Posterior cingulate gyrus (tissue), 11 donors: ENCODE measurements at regions not wholly inside any gene's neighbourhood (a gene's known extent, or its start where the extent isn't known, plus 50 kb on each side); places are given as distances from the start of the nearest gene placed in this dataset.
"Not testable (repeated sequence)": the region's sequence is repeated elsewhere in the genome, so short reads cannot be mapped to it uniquely, and the experiment has no call there.

Experiments used
- DNase-seq, 10 donors: peaks; one replicate each; pipeline versions ENCODE4 v3.0.0 to v3.0.0-alpha.2; 2020 to 2021; ENCODE audit warnings: mixed read lengths in 3 of 10
- intact Hi-C: fragments of 100-400 bp; cut with DNase I; formaldehyde crosslinking; loops from one replicate; pipeline ENCODE4 v1.15.1; 2023

DNA sequence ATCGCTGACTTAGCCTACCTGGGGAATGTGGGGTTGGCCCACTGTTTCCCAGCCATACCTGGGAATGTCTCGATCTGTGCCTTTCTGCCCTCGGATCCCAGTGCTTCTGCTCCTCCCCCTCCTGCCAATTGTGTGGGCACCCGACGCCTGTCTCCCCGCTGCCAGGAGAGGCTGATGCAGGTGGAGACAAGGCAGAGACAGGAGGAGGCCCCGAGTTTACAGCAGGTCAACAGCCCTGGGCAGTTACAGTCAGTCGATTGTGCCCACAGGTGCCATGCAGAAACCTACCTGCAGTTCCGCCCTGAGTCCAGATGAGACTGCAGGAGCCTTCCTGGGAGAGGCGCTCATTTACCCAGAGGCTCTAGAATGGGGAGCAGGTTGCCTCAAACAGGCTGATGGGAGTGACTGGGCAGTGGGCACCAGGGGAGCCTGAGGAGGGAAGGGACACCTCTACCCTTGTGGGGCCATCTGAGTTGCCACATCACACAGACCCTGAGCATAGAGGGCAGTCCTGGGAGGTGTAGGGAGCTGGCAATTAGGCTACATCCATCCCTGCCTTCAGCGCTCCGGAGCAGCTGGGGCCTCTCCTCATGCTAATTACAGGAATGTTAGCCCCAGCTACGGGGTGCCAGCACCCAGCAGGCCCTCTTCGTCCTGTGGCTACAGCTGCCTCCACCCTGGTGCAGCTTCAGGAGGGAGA, 300.1 kb downstream of the NDUFA10 start:
- peak in 2 of 10 donors; percentile 1 to 73 for DNase-seq
- intact Hi-C loops = no loop called here

DNA sequence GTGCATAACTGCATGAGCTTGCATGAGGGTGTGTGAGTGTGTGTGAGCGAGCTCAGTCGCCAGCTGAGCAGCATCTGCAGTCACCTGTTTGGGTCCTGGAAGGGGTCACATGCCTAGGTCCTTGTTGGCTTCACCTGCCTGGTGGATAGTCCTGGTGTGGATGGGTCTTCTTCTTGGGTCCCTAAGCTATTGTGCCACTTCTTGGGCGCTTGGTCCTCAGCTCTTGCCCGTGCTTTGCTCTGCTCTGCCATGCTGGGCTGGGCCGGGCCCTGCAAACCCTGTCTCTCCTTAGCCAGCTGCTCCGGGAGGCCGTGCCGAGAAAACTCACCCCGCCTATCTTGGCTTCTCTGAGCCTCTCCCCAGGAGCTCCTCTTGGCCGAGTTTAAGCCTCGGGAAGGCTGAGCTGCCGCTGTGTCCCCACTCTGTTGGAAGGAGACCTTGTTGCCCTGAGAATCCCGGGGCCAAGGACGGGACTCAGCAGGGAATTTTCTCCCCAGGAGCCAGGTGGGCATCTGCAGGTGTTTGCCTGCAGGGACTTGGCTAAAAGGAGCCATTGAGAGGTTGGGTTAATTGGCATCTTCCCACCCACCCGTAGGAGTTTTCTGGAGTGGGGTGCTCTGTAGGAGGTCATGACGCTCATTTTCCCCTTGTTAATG, 300.8 kb downstream of the NDUFA10 start:
- peak in 2 of 10 donors; percentile 9 to 84 for DNase-seq
- intact Hi-C loops = no loop called here

DNA sequence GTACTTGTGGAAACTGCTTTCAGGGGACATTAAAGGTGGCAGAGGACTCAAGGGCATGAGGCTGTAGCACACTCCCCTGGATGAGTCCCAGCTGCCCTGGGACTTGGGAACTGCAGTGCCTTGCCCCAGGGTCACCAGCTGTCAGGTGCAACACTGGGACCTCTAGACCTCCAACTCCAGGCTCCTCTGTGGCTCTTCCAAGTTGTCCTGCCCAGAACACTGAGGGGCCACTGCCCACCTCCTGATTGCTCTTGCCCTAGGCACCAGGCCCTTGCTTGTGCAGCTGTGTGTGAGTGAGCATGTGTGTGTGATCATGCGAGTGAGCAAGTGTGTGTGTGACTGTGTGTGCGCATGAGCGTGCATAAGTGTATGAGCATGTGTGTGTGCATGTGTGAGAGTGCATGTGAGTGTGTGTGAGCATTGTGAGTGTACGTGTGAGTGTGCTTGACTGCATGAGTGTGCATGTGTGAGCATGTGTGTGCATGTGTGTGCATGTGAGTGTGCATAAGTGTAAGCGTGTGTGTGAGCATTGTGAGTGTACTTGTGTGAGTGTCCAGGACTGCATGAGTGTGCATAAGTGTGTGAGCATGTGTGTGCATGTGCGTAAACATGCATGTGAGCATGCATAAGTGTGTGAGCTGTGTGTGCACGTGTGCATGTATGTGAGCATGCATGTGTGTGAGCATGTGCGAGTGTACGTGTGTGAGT, 301.5 kb downstream of the NDUFA10 start:
- intact Hi-C loops = no loop called here
- DNase-seq = peak in 2 of 10 donors; percentile 1 to 68

DNA sequence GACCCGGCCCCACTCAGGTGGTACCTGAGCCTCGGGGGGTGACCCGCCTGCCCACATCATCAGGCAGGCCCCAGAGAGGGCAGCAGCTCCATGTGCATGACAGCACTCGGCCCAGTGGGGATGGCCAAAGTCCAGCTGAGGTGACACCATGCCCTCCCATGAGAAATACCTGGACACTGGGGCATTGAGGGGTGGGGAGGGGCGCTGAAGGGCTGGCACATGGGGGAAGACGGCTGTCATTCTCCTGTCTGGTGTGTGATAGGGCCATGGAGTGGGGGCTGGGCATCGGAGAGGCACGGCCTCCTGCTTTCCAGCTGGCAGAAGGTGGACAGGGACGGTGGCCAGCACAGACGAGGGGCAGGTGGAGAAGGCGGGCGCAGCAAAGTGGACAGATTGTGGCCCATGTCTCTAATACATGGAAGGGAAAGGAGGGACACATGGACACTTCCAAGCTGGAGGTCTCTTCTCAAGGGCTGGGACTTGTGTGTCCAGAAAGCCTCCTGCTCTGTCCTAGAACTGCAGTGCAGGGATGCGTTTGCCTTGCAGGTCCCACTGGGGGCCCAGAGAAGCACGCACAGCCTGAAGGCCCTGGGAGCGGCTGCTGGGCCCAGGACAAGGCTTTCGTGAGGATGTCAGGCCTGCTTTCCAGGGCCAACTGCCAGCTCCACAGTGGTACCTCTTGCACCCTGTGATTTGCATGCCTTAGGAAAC, 302.2 kb downstream of the NDUFA10 start:
- peak in 2 of 10 donors; percentile 6 to 75 for DNase-seq
- intact Hi-C loops = no loop called here

DNA sequence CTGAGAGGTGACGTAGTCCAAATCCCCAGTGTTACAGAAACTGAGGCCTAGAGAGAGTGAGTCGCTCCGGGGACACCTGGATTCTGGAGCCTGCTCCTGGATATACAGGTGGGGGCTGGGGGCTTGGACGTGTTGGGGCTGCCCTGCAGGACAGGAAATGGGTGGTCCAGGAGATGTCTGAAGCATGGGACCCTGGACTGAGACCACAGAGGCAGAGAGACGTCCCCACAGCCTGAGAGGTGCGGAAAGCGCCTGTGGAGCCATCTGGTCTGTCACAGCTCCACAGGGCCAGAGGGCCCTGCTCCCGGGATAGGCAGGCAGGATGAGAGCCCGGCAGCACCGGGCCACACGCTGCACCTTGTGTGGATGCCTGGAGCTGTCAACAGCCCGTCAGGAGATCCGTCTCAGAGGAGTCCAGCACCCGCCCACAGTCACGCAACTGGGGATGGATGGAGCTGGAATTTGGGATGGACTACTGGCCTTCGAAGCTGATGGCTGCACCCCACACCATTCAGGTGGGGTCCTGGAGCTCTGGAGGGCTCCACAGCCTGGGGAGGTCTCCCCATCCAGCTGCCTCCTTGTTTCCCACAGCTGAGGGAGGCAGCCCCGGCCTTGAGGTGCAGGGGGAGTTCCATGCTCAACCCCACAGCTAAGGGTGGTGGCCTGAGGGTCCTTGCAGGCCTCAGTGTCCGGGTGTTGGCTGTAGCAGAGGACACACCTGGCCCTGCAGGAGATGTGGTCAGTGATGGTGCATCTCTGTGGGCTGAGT, 303.0 kb downstream of the NDUFA10 start:
- intact Hi-C loops = no loop called here
- peak in 2 of 10 donors; percentile 6 to 69 for DNase-seq

DNA sequence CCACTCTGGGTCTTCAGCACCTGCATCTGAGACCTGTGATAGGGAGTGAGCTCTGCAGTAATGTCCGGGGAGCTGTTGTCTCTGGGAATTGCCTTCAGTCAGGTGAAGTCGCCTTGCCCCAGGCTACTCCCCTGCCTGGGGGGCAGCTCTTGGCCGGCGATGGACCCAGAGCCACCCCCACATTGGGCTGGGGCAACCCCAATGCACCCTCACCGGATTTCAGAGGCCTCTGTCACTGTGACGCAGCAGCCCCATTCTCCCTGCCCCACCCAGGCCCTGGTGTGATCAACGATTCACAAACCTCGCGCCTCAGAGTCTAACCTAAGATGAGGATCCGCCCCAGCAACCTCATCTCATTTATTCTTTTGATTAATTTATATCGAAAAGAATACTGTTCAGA, 303.6 kb downstream of the NDUFA10 start:
- intact Hi-C loops = no loop called here
- peak in 2 of 10 donors; percentile 6 to 47 for DNase-seq

DNA sequence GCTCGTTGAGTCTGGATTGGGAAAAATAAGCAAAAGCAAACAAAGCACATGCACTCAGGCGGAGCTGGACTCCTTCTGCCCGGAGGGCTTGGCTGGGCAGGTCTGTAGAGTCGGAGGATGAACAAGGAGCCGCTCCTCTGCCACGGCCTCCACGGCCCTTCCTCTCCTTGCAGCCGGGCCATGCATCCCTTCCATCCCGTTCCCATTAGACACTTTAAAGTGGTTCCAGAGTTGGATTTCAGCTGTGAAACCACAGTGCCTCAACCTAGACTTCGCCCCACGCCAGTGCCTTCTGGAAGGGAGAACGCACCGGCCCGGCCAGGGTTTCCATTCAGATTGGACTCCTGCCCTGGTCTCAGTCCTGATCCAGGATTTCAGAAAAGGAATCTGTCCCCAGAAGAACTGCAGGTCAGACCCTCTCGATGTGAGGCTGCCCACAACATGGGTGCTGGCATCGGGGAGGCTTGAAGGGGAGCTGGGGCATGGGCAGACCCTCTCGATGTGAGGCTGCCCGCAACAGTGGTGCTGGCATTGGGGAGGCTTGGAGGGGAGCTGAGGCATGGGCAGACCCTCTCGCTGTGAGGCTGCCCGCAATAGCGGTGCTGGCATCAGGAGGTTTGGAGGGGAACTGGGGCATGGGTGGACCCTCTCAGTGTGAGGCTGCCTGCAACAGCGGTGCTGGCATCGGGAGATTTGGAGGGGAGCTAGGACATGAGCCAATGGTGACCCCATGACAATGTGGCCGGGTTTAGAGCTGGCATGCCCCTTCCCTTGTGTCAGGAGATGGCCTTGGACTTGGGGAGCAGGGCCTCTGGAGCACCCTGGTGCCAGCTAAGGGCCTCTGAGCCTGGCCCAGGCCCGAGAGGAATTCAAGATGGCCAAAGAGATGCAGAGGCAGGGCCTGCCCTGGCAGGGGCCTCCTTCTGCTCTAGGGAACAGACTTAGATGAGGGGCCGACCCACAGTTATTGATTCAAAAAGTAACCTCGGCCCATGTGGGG, 304.5 kb downstream of the NDUFA10 start:
- intact Hi-C loops = no loop called here
- DNase-seq = peak in 2 of 10 donors; percentile 4 to 77

DNA sequence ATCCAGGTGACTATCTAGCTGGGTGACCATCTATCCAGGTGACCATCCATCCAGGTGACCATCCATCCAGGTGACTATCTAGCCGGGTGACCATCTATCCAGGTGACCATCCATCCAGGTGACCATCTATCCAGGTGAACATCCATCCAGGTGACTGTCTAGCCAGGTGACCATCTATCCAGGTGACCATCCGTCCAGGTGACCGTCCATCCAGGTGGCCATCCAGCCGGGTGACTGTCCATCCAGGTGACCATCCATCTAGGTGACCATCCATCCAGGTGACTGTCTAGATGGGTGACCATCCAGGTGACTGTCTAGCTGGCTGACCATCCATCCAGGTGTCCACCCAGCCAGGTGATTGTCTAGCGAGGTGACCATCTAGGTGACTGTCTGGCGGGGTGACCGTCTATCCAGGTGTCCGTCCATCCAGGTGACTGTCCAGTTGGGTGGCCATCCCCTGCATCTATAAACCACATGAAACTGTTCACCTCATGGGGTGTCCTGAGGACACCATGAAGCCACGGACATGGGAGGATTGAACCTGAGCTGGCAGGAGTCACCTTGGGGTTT, 305.3 kb downstream of the NDUFA10 start:
- intact Hi-C loops = no loop called here
- peak in 2 of 10 donors; percentile 2 to 61 for DNase-seq

DNA sequence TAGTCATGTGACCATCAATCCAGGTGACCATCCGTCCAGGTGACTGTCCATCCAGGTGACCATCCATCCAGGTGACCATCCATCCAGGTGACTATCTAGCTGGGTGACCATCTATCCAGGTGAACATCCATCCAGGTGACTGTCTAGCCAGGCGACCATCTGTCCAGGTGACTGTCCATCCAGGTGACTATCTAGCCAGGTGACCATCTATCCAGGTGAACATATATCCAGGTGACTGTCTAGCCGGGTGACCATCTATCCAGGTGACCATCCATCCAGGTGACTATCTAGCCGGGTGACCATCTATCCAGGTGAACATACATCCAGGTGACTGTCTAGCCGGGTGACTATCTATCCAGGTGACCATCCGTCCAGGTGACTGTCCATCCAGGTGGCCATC, 306.2 kb downstream of the NDUFA10 start:
- intact Hi-C loops, DNase-seq: not testable (repeated sequence)

DNA sequence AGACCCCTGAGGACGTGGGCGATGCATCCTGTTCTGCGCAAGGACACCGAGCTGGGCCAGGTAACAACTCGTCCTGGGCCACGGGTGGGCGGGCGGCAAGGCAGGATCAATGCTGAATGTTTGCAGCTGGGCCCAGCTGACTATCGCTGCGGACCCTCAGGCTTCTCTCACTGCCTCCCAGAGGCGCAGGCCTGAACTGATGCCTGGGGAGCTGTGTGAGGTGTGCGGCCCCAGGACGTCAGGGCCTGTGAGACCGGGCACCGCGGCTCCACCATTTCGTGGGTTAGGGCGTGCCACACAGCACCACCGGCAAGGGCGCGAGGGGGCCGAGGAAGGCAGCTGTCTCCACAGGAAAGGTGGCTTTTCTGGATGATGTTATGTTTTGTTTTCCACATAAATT, 307.4 kb downstream of the NDUFA10 start:
- intact Hi-C loops = no loop called here
- peak in 3 of 10 donors; percentile 8 to 75 (median 60) for DNase-seq

DNA sequence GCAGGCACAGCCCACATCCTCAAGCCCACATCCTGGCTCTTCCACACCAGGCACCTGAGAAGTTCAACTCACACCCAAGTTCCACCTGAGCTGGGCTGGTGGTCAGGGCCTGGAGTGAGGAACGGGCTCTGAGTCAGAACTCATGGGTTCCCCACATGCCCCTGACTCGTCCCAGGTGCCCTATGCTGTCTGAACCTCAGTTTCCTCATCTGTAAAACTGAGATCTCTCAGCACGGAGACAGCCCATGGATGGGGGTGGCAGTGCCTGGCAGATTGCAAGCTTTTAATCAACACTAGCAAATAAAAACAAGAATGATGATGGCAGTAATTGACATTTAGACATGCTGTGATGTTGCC, 307.8 kb downstream of the NDUFA10 start:
- intact Hi-C loops = no loop called here
- peak in 1 of 10 donors; percentile 66 for DNase-seq

DNA sequence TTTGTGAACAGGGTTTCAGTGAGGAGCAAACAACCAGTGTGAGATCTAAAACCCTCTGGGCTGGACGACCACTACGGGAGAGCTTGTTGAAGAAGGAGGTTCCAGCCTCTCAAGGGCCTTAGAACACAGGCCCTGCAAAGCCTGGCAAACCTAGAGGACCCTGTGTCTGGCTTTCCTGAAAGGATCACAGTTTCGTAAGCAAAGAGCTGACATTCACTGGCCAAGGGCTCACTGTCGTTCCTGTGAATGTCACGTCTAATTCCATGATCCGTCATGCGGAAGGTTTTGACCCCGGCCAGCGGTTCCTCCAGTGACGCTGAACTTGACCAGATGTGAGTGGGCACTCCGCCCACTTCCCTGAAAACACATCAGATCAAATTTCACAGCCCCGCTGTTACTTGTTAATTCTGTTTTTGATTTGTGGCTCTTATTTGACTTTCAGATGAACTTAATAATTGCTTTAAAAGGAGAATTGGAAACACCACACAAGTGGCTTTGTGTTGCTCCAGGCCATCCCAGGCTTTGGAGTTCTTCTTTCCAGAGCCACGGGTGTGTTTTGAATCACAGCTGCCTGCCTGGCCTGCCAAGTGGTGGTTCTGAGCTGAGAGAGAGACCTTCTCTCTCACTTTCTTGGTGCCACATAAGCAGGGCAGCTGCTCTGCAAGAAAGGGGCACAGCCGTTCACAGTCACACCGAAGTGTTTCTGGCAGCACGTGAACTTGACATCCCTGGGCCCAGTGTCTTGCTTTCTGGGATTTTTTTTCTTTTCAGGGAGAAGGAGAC, 308.4 kb downstream of the NDUFA10 start:
- intact Hi-C loops = no loop called here
- peak in 7 of 10 donors; percentile 39 to 91 (median 52) for DNase-seq

DNA sequence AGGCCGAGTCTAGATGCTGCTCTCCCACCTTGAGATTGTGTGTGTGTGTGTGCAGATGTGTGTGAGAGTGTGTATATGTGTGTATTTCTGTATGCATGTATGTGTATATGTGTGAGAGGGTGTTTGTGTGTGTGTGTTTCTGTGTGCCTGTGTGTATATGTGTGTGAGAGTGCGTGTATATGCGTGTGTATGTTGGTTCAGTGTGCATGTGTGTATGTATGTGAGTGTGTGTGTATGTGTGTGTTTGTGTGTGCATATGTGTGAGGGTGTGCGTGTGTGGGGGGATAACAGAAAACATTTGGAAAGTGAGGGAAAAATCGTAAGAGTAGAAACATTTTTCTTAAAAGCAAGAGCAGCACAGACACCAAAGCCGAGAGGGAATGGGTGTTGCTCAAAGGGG, 309.1 kb downstream of the NDUFA10 start:
- intact Hi-C loops = no loop called here
- no peak for DNase-seq

DNA sequence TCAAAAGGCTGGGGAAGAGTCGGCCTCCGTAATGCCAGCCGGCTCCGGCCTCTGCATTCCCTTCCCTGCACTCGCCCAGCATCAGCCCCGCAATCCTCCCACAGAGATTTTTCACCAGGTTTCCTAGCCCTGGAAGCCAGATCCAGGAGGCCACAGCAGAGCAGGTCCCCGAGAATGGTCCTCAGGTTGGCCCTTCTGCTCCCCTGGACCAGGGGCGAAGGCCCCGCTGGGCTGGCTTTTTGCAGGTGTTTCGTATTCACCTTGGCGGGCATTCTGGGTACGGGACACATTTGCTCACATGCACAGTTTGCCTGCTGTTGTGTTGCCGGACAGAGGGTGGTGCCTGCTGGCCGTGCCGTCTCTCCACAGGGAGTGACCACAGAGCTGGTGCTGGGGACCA, 309.5 kb downstream of the NDUFA10 start:
- intact Hi-C loops = no loop called here
- peak in 2 of 10 donors; percentile 60 to 85 for DNase-seq

DNA sequence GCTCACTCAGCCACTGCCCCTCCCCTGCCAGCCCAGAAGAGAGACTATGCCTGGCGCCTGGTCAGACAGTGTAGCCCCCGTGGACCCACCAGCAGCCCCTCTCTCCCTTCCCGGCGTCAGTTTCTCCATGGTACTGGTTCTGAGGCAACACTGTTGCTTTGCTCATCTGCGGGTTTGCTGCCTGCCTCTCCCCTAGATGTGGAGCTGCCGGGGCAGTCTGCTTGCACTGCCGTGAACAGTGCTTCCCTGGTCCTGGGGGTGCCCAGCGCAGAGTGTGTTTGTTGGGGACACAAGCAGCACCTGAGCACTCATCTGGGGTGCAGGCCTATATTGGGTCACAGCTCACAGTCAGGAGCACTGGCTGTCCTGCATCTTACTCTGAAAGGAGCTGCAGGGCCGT, 309.9 kb downstream of the NDUFA10 start:
- intact Hi-C loops = no loop called here
- peak in 2 of 10 donors; percentile 6 to 68 for DNase-seq

DNA sequence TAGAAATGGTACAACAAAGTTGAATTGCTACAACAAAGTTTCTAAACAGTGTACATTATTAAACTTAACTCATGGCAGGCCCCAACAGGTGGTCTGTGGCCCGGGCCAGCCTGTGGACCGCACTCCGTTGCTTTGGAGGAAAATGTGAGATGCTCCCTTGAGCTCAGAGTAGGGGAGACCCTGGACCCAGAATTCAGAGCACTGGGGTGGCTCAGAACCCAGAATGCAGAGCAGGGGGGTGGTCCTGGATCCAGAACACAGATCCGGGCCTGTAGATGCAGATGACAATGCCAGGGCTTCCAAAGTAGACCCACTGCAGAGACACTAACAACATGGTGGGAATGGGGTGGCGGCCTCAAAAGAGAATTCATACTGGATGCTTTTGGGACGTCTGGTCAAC, 311.0 kb downstream of the NDUFA10 start:
- intact Hi-C loops = no loop called here
- DNase-seq = peak in 3 of 10 donors; percentile 0 to 60 (median 19)

DNA sequence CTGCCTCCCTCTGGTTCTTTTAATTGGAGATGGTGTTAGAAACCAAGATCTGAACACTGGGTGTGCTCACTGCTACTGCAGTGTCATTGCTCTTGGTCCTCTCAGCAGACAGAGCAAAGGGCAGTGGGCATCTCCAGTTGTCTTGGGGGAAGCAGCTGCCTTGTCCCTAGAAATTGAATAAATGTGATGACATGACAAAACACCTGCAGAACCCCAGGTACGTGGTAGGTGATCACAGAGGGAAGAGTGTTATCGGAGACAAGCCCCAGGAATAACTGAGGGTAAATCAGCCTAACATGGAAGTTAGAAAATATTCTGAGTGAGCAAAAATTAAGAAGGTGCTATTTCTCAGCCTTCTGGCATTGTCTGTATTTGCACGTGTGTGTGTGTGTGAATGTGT, 311.9 kb upstream of the HDAC4 start:
- intact Hi-C loops = no loop called here
- DNase-seq = no peak
